ENCODE measurements at regions not wholly inside any gene's neighbourhood (a gene's known extent, or its start where the extent isn't known, plus 50 kb on each side); places are given as distances from the start of the nearest gene placed in this dataset.

DNA sequence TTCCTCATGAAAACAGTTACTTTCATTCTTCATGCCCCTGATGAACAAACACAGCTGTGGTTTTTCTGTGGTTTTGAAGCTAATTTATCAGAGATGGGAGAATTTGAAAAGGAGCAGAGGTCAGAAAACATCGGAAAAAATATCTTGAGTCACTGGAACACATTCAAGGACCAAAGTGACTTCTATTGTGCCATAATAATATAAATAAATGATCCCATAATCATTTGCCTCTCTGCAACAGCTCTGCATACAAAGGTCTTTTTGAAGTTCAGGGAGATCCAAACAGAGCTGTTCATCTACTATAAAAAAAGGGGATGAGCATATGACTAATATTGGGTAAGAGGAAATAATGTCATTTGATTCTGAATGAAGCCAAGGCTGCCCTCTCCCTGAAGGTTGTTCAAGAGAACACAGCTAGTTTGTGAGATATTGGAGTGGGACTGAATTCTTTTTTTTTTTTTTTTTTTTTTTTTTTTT is 201.3 kb upstream of the GALNT5 start:
- Histone ChIP-seq H3K4me2 (peak overlapping the region; percentile 63), H3K27ac (no peak overlapping the region), H3K4me3 (no peak overlapping the region), H3K36me3 (no peaks in the 10 kb centered on the region), H3K4me1 (peaks cover 20% of the 10 kb centered on the region), H3K9ac (no peak overlapping the region), H3K9me3 (no peaks in the 10 kb centered on the region), H3K27me3 (no peaks in the 10 kb centered on the region), H4K20me1 (no peaks in the 10 kb centered on the region)
- no peak for TF ChIP-seq Cebpa-rat (IDR thresholded peaks at IDR 0.05)

- no peak overlapping the region for H3K27ac ChIP-seq
- no peak for TF ChIP-seq Cebpa-rat (IDR thresholded peaks at IDR 0.05)
- H4K20me1 ChIP-seq = no peaks in the 10 kb centered on the region
- H3K36me3 ChIP-seq = no peaks in the 10 kb centered on the region
- H3K4me1 ChIP-seq = peaks cover 33% of the 10 kb centered on the region
- H3K4me2 ChIP-seq = no peak overlapping the region
- H3K27me3 ChIP-seq = no peaks in the 10 kb centered on the region
- no peak overlapping the region for H3K4me3 ChIP-seq
- H3K9ac ChIP-seq = no peak overlapping the region
- H3K9me3 ChIP-seq = no peaks in the 10 kb centered on the region
Measured at GRCh38 chr2:157058161-157058560, 199.3 kb upstream of the GALNT5 start.

DNA sequence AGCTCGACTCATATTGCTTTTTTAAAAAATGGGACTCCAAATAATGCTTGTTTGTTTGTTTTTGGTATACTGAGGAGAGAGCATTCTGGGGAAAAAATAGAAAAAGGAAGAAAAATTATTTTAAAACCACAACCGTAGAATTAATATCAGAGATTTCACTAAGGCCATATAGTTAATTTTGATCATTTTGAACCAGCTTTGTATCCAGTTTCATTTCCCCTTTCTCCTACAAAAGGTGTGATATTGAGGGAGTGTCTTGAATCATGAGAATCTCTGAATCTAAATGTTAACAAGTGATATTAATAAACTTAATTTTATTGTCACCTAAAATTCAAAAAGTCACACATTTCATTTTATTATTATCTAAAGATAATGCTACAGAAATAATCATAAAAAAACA is 198.5 kb upstream of the GALNT5 start:
- Histone ChIP-seq H3K9me3 (no peaks in the 10 kb centered on the region), H3K27ac (no peak overlapping the region), H4K20me1 (no peaks in the 10 kb centered on the region), H3K4me3 (no peak overlapping the region), H3K36me3 (no peaks in the 10 kb centered on the region), H3K4me1 (peaks cover 36% of the 10 kb centered on the region), H3K9ac (no peak overlapping the region), H3K27me3 (no peaks in the 10 kb centered on the region), H3K4me2 (no peak overlapping the region)
- TF ChIP-seq Cebpa-rat (IDR thresholded peaks at IDR 0.05) = no peak

- Histone ChIP-seq H3K9ac (no peak overlapping the region), H3K36me3 (no peaks in the 10 kb centered on the region), H3K4me1 (peaks cover 24% of the 10 kb centered on the region), H3K27me3 (no peaks in the 10 kb centered on the region), H3K27ac (no peak overlapping the region), H3K4me2 (peak overlapping the region; percentile 38), H3K9me3 (no peaks in the 10 kb centered on the region), H3K4me3 (no peak overlapping the region), H4K20me1 (no peaks in the 10 kb centered on the region)
- TF ChIP-seq Cebpa-rat (IDR thresholded peaks at IDR 0.05) = no peak
Measured at GRCh38 chr2:157061799-157062198, 195.7 kb upstream of the GALNT5 start.

DNA sequence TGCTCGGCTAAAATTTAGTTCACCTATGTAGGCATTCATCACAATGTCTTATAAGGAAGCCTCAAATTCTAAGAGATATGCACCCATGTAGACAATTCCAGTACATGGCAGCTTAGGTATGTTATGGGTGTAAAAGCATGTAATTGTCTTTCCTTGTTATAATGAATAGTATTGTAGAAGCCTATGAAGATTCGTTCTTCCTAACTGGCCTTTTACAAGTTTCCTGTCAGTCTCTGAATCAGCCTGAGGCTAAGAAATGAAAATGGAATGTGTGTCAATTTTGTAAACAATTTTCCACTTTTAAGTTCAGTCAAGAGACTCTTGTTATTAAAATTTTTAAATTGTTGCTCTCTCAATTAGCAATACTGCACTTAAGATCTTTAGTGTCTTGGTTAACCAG is 189.9 kb upstream of the GALNT5 start:
- Histone ChIP-seq H3K36me3 (no peaks in the 10 kb centered on the region), H3K4me2 (no peak overlapping the region), H3K27ac (no peak overlapping the region), H3K4me1 (peaks cover 6% of the 10 kb centered on the region; the same call in 1 of the 2 replicates), H3K4me3 (no peak overlapping the region), H4K20me1 (no peaks in the 10 kb centered on the region), H3K9me3 (peaks cover 4% of the 10 kb centered on the region), H3K9ac (no peak overlapping the region), H3K27me3 (no peaks in the 10 kb centered on the region)
- TF ChIP-seq Cebpa-rat (IDR thresholded peaks at IDR 0.05) = no peak

- no peak overlapping the region for H3K9ac ChIP-seq
- peaks cover 4% of the 10 kb centered on the region for H3K9me3 ChIP-seq
- TF ChIP-seq Cebpa-rat (IDR thresholded peaks at IDR 0.05) = no peak
- no peaks in the 10 kb centered on the region for H4K20me1 ChIP-seq
- H3K4me1 ChIP-seq = peaks cover 3% of the 10 kb centered on the region; the same call in 1 of the 2 replicates
- H3K27me3 ChIP-seq = no peaks in the 10 kb centered on the region
- no peaks in the 10 kb centered on the region for H3K36me3 ChIP-seq
- H3K4me3 ChIP-seq = no peak overlapping the region
- H3K4me2 ChIP-seq = no peak overlapping the region
- no peak overlapping the region for H3K27ac ChIP-seq
Measured at GRCh38 chr2:157068237-157068636, 189.3 kb upstream of the GALNT5 start.

- Histone ChIP-seq H3K9ac (no peak overlapping the region), H3K27ac (no peak overlapping the region), H3K9me3 (peaks cover 4% of the 10 kb centered on the region), H3K4me2 (no peak overlapping the region), H3K36me3 (no peaks in the 10 kb centered on the region), H3K27me3 (no peaks in the 10 kb centered on the region), H3K4me3 (no peak overlapping the region), H4K20me1 (no peaks in the 10 kb centered on the region), H3K4me1 (no peaks in the 10 kb centered on the region)
- TF ChIP-seq Cebpa-rat (IDR thresholded peaks at IDR 0.05) = no peak
Measured at GRCh38 chr2:157075924-157076323, 181.6 kb upstream of the GALNT5 start.

- Histone ChIP-seq H3K9ac (no peak overlapping the region), H3K27me3 (no peaks in the 10 kb centered on the region), H4K20me1 (no peaks in the 10 kb centered on the region), H3K27ac (no peak overlapping the region), H3K36me3 (no peaks in the 10 kb centered on the region), H3K4me2 (no peak overlapping the region), H3K9me3 (peaks cover 4% of the 10 kb centered on the region), H3K4me1 (peaks cover 4% of the 10 kb centered on the region; the same call in 1 of the 2 replicates), H3K4me3 (no peak overlapping the region)
- no peak for TF ChIP-seq Cebpa-rat (IDR thresholded peaks at IDR 0.05)
Measured at GRCh38 chr2:157076526-157077161, 180.9 kb upstream of the GALNT5 start.

- Histone ChIP-seq H4K20me1 (no peaks in the 10 kb centered on the region), H3K36me3 (no peaks in the 10 kb centered on the region), H3K9me3 (no peaks in the 10 kb centered on the region), H3K27ac (no peak overlapping the region), H3K4me1 (peaks cover 6% of the 10 kb centered on the region; the same call in 1 of the 2 replicates), H3K9ac (no peak overlapping the region), H3K27me3 (no peaks in the 10 kb centered on the region), H3K4me2 (no peak overlapping the region), H3K4me3 (no peak overlapping the region)
- no peak for TF ChIP-seq Cebpa-rat (IDR thresholded peaks at IDR 0.05)
Measured at GRCh38 chr2:157077753-157078350, 179.7 kb upstream of the GALNT5 start.

- Histone ChIP-seq H3K9ac (no peak overlapping the region), H3K4me2 (no peak overlapping the region), H3K4me3 (no peak overlapping the region), H3K36me3 (no peaks in the 10 kb centered on the region), H3K27me3 (no peaks in the 10 kb centered on the region), H3K4me1 (peaks cover 6% of the 10 kb centered on the region; the same call in 1 of the 2 replicates), H4K20me1 (no peaks in the 10 kb centered on the region), H3K9me3 (no peaks in the 10 kb centered on the region), H3K27ac (no peak overlapping the region)
- TF ChIP-seq Cebpa-rat (IDR thresholded peaks at IDR 0.05) = no peak
Measured at GRCh38 chr2:157082950-157083349, 174.6 kb upstream of the GALNT5 start.
